ENCODE measurements at regions not wholly inside any gene's neighbourhood (a gene's known extent, or its start where the extent isn't known, plus 50 kb on each side); places are given as distances from the start of the nearest gene placed in this dataset.

DNA sequence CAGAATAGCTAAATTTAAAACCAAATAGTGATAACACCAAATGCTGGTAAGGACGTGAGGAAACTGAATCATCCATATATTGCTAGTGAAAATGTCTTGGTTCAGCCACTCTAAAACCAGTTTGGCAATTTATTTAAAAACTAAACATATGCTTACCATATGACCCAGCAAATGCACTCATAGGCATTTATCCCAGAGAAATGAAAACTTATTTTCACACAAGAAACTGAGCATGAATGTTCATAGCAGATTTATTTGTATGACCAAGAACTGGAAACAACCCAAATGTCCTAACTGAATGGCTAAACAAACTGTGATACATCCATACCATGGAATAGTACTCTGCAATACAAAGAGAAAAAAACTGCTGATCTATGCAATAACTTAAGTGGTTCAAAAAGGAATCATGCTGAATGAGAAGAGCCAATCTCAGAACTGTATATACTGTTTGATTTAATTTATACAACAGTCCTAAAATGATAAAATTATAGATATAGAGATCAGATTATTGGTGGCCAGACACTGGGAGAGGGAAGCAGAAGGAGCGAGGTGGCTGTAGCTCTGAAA lies 115.6 kb upstream of the ADGRF1 start:
- TF ChIP-seq, protein P1, sequence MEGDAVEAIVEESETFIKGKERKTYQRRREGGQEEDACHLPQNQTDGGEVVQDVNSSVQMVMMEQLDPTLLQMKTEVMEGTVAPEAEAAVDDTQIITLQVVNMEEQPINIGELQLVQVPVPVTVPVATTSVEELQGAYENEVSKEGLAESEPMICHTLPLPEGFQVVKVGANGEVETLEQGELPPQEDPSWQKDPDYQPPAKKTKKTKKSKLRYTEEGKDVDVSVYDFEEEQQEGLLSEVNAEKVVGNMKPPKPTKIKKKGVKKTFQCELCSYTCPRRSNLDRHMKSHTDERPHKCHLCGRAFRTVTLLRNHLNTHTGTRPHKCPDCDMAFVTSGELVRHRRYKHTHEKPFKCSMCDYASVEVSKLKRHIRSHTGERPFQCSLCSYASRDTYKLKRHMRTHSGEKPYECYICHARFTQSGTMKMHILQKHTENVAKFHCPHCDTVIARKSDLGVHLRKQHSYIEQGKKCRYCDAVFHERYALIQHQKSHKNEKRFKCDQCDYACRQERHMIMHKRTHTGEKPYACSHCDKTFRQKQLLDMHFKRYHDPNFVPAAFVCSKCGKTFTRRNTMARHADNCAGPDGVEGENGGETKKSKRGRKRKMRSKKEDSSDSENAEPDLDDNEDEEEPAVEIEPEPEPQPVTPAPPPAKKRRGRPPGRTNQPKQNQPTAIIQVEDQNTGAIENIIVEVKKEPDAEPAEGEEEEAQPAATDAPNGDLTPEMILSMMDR (conservative IDR thresholded peaks at IDR 0.05): no peak
- no peak for TF ChIP-seq ZFX (IDR thresholded peaks at IDR 0.05)

Data from C4-2B (cell line).